GM12872 (cell line): ENCODE measurements at regions not wholly inside any gene's neighbourhood (a gene's known extent, or its start where the extent isn't known, plus 50 kb on each side); places are given as distances from the start of the nearest gene placed in this dataset.

ENCODE experiments used
- TF ChIP-seq, protein P1 (sequence below): IDR thresholded peaks from 3 replicates; pipeline ENCODE4 v1.5.1; 2011; ENCODE audit warnings: low read depth, mild to moderate bottlenecking, low read length, moderate library complexity; ENCODE audit not compliant: insufficient read depth

DNA sequence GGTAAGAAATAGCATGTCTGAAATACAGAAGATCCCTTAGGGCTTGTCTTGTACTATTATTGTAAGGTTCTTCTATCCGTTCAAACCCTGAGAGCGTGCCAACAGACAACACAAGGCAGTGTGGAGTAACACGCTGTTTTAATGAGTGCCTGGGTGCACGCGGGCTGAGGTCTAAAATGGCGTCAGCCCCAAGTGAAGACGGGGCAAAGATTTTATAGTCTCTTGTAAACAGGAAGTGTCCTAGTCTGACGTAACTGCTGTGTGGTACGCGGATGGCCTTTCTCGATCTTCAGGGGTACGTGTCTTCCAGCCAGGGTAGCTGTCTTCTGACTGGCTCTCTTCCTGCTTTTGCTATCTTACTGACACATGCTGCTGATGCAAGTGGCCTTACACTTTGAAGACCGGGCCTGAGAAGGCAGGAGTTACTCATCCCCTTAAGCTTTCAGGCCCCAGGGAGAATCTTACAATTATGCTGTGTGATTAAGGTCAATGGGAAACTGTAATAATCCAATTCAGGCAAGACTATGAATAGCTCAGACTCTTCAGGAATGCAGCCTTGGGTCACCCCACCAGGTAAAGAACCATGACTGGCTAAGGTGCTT, 1812.0 kb upstream of the CDH9 start:
- TF ChIP-seq, protein P1, sequence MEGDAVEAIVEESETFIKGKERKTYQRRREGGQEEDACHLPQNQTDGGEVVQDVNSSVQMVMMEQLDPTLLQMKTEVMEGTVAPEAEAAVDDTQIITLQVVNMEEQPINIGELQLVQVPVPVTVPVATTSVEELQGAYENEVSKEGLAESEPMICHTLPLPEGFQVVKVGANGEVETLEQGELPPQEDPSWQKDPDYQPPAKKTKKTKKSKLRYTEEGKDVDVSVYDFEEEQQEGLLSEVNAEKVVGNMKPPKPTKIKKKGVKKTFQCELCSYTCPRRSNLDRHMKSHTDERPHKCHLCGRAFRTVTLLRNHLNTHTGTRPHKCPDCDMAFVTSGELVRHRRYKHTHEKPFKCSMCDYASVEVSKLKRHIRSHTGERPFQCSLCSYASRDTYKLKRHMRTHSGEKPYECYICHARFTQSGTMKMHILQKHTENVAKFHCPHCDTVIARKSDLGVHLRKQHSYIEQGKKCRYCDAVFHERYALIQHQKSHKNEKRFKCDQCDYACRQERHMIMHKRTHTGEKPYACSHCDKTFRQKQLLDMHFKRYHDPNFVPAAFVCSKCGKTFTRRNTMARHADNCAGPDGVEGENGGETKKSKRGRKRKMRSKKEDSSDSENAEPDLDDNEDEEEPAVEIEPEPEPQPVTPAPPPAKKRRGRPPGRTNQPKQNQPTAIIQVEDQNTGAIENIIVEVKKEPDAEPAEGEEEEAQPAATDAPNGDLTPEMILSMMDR, result no peak

DNA sequence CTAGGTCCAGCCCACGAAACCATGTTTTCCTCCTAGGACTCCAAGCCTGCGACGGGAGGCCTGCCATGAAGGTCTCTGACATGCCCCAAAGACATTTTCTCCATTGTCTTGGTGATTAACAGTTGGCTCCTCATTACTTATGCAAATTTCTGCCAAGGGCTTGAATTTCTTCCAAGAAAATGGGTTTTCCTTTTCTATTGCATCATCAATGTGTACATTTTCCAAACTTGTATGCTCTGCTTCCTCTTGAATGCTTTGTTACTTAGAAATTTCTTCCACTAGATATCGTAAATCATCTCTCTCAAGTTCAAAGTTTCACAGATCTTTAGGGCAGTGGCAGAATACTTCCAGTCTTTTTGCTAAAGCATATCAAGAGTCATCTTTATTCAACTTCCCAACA, 1792.7 kb upstream of the CDH9 start:
- TF ChIP-seq, protein P1, result no peak

DNA sequence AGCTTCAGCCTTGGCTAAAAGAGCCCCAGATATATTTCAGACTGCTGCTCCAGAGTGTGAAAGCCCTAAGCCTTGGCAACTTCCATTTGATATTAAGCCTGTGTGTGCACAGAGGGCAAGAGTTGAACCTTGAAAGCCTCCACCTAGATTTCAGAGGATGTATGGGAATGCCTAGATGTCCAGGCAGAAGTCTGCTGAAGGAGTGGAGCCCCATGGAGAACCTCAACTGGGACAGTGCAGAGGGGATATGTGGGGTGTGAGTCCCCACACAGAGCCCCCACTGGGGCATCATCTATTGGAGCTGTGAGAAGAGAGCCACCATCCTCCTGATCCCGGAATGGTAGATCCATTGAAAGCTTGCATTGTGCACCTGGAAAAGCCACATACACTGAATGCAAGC, 1784.8 kb upstream of the CDH9 start:
- TF ChIP-seq, protein P1, result no peak

DNA sequence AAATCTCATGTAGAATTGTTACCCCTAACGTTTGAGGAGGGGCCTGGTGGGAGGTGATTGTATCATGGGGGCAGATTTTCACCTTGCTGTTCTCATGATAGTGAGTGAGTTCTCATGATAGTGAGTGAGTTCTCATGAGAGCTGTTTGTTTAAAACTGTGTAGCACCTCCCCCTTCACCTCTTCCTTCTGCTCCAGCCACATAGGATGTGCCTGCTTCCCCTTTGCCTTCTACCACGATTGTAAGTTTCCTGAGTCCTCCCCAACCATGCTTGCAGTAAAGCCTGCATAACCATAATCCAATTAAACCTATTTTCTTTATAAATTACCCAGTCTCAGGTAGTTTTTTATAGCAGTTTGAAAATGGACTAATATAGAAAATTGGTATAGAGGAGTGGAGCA, 1783.7 kb upstream of the CDH9 start:
- TF ChIP-seq, protein P1, result no peak

DNA sequence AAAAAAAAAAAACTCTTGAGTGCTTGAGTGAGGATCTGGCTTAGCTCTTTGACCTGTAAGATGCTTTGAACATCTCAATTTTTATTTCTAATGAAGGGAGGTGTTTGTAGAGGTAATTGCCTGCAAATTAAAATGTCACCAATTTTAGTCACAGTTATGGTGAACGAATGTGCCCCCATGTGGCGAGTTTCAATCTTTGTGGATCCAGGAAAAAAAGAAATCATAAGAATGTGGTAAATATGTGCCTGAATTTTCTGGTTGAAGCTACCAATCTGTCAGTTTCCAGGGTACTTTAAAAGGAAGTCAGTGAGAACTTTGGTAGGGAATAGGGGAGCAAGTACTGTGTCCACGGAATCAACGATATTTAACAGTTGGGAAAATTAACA, 1772.4 kb upstream of the CDH9 start:
- TF ChIP-seq, protein P1, result no peak

DNA sequence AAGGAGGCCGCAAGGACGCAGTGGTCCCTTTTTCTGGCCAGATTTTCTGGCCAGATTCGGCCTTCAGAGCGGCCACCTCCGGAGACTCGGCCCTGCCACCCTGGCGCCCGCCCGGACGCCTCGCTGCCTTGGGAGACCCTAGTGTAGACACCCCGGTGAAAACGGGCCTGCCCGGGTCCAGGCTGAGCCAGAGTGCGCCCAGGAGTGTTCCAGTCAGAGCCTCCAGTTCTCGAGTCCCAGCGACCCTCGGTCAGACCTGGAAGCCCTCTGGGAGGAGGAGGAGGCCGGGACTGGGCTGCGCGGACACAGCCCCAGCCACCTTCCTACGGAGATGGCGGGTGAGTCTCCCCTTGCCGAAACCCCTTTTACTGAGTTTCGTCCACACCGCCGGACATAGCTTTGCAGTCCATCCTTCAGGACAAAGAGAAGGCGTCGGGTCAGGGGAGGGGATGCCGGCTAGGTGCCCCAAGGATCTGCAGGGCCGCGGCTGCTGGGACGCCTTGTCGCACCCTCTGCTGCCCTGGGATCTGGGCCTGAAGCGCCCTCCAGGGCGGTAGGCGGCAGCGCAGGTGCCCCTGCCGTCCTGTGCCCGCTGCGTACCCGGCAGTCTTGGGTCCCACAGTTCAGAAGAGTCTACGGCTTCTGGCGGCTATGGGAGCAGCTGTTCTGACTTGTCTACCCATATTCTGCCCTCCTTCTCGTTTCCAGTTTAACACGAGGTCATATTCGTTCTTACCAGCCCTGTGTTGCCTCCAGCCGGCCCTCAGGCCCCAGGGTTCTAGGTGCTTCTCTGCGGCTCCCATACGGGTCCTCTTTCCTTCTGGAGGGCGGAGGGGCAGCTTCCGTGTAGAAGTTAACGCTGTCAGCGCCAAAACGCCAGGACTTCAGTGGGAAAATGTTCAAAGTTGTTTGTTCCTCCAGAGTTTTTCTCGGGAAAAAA, 1771.7 kb upstream of the CDH9 start:
- TF ChIP-seq, protein P1, result no peak

DNA sequence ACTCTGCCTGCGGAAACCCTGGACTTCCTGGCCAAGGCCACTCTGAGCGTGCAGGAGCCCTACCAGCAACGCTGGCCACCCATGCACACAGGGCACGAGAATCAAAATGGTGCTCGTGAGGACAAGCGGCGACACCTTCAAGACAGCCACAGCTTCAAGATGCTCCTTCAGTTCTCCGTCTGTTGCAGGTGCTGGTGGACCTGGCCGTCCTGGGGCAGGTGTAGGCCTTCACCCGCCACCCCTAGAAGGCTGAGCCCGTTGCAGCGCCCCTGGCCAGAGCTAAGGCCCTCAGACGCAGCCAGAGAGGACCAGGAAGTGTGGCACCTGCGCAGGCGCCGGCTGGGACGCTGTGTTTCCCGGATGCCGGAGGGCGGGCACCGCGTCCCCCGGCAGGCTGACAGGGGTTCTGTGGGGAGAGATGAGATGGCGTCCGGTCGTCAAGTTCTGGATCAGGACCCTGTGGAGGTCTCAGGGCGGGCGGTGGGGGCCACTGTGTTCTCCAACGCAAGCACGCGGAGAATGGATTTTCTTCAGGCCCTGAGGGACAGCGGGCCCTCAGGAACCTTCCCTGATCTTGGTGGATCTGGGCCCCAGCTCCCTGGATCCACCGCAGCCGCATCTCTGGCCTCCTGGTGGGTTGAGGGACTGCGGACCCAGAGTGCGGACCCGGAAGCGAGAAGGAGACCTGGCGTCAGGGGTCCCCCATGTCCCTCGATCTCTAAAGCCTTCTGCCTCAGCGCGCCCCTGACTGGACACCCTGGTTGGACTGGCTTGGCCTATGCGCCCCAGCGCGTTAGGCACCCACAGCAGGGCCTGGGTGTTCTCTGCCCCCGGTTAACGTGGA, 1770.8 kb upstream of the CDH9 start:
- TF ChIP-seq, protein P1, result no peak
